GM21515 (cell line): ENCODE measurements at regions not wholly inside any gene's neighbourhood (a gene's known extent, or its start where the extent isn't known, plus 50 kb on each side); places are given as distances from the start of the nearest gene placed in this dataset.
"Not testable (repeated sequence)": the region's sequence is repeated elsewhere in the genome, so short reads cannot be mapped to it uniquely, and the experiment has no call there.

Experiments
- ATAC-seq: cut with Tn5 transposase; IDR thresholded peaks from one replicate; pipeline ENCODE4 v1.9.1; 2021; ENCODE audit not compliant: unreplicated experiment

DNA sequence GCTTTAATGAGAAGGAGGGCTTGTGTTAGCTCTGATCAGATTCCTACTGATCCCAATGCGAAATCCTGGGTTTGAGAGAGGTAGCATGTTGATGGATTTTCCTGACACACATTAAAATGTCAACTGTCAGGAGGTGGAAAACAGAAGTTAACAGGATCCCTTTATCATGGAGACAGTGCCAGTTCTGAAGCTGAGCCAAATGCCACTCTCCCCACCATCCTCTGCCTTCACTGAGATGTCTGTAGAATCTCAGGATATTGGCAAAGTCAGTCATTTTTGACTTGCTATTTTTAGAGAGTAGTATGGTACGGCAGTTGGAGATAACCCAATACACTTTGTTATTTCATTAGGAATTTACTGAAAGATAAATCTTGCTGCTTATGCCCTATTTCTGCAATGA, 1816.2 kb upstream of the FLRT2 start:
- no peak for ATAC-seq

DNA sequence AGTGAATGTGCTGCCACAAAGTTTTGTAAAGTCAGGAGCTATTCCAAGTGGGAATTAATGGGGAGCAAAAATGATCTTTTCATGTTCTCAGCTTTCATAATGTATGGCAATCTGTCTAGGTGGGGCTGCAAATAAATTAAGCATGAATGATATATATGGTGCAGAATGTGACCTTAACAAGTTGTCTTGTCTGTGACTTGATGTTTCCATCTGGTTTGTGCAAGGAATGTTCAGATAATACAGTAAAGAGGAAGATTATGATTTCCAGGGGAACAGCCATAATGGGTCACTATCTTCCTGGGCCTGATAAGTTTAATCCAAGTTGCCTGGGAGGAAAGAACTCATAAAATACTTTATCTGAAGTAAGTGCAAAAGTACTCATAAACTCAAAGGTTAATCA, 1815.8 kb upstream of the FLRT2 start:
- no peak for ATAC-seq

DNA sequence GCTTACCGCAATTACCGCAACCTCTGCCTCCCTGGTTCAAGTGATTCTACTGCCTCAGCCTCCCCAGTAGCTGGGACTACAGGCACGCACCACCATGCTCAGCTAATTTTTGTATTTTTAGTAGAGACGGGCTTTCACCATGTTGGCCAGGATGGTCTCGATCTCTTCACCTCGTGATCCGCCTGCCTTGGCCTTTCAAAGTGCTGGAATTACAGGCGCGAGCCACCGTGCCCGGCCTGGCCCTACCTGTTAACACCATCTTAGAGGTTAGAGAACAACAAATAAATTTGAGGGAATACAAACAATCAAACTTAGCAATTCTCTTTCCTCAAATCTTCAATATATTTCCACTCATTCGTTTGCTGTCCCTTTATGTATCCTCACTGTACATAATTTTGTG, 1810.5 kb upstream of the FLRT2 start:
- ATAC-seq = not testable (repeated sequence)

DNA sequence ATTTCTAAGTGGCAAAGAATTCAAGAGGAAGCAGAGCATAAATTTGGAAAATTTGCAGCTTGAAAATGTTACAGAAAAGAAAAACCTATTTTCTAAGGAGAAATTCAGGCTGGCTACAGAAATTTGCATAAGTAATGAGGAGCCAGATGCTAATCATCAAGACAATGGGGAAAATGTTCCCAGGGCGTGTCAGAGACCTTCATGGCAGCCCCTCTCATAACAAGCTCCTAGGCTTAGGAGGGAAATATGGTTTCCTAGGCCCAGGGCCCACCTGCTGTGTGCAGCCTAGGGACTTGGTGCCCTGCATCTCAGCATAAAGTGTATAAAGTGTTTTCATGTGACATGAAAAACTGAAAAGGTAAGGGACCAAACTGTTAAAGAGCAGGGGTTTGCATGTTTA, 1796.3 kb upstream of the FLRT2 start:
- no peak for ATAC-seq

DNA sequence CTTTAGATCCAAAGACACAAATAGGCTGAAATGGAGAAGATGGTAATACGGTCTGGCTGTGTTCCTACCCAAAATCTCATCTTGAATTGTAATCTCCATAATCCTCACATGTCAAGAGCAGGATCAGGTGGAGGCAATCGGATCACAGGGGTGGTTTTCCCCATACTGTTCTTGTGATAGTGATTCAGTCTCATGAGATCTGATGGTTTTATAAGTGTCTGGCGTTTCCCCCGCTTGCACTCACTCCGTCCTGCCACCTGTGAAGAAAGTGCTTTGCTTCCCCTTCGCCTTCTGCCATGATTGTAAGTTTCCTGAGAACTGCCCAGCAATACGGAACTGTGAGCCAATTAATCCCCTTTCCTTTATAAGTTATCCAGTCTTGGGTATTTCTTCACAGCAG, 1795.5 kb upstream of the FLRT2 start:
- ATAC-seq = no peak

DNA sequence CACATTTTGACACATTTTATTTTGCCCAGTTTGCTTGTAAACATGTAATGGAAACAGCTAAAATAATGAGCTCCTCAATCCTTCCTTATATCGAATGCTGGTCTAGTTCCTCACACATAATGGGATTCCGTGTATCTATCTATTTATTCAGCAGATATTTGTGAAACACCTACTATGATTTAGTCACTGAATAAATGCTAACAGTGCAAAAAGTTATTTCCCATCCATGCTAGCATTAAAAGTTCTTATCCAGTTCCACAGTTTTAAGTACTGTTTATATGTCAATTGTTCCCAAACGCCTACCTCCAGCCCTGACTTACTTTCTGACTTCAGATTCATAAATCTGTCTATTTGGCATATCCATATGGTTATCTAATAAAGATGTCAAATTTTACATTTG, 1788.7 kb upstream of the FLRT2 start:
- no peak for ATAC-seq

DNA sequence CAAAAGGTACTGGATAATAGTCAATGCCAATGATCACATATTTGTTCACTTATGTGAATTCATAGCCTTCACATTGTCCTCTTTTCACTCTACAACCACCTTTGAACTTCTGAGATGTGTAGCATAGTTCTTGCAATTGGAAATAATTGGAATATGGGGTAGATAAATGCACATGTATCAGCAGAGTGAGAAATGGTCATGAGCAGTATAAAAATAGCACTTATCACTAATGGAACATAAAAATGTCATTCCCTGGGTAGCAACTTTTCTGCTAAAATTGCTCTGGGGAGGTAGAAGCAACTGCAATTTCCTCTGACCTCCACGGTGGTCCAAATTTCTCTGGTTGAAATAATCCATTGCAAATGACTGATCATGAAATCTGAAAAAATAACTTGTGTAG, 1785.7 kb upstream of the FLRT2 start:
- ATAC-seq = no peak

DNA sequence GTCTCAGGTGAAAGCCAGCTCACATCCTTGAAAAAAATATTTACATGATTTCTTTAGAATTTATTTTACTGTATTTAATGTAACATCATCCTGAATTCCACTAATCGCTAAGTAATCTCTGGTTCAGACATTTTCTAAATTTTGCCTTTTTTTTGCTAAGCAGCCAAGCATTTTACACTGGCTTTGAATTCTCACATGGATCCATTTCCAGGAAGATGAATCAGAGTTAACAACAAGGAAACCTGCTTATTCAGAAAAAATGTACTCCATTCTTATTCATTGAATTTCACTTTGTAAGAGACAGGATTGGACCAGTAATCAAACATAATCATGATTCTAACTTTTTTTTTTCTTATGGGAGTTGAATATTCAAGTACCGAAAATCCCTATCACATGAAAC, 1785.1 kb upstream of the FLRT2 start:
- ATAC-seq = no peak

DNA sequence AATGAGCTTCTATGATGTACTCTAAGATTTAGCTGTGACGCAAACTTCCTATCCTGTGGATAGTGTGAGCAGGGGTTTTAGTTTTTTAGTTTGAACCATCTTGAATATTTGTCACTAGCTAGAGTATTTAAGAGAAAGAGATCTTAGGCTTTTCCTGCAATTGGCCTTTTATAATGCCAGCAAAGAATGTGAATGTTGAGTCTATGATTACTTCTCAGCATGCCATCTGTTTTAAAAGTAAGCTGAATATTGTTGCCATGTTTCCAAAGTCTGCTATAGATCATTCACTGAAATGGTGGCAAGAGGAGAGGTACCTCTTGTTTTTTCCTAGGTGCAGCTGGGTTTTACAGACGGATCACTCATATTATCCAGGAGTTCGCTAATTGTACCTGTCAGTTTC, 1783.6 kb upstream of the FLRT2 start:
- no peak for ATAC-seq

DNA sequence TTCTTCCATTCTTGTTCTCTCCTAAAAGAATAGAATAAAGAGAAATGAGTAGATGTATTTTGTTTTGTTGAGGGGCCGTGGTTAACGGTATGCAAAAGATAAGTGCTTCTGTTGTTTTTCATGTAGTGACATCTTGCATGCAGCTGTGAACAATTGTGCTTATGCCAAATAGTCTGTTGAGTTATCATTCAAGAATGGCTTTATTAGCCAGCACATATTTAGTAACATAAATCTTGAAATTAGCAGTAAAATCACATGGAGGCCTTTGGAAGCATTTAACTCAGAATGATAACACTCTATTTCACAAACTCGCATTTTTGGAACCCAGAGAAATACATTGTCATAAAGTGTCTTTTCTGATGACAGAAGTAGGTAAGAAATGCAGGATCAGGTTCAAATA, 1772.0 kb upstream of the FLRT2 start:
- ATAC-seq = no peak

DNA sequence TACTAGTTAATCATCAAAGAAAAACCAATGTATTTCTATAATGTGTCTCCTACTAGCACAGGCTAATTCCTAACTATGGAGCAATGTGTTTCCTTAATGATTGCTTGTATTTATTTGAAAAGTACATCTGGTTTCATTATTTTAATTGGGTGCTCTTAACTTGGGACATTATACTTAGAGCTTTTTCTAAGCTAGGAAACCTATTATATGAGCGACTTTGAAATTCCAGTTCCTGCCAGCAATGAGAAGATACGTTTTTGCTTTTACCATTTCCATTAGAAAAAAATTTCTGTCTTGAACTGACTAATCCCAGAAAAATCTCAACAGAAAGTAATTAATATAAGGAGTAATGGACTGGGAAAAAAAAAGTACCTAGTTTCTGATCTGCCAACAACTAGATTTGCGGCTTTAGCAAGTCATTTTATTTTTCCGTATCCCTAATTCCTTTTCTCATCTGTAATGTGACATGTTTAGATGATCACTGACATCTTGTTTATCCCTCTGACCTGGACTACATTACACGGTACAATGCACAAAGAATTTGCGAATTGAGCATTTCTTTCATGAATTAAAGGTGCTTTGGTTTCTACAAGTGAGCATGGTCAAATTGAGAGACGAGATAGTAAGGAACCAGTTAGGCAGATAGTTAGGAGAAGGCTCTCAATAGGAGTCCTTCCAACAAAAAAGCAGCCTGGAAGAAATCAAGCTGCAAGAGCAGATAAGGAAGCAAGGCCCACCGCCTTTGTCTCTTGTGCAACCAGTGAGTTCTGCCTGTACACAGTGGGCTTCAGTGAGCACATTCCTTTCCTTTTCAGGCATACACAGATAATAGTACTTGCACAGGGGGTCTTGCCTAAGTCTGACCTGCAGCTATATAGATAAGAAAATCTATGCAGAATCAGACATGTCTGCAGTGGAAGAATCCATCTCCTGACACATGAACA, 1765.0 kb upstream of the FLRT2 start:
- no peak for ATAC-seq

DNA sequence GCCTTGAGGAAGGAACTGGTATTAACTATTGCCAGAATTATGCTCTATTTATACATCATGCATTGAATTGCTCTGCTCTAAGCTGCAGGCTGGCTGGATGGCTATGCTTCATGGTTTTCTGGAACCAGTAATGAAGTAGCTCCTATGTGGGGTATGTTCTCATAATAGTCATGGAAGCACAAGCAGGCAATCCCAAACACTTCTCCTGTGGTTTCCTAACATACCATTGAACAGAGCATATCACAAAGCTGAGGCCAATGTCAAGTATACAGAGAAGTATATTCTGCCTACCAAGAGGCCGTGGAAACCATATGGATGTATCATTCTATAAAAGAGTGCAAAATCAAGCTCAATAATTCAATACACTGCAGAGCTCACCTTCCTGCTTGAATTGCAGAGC, 1752.4 kb upstream of the FLRT2 start:
- ATAC-seq = no peak

DNA sequence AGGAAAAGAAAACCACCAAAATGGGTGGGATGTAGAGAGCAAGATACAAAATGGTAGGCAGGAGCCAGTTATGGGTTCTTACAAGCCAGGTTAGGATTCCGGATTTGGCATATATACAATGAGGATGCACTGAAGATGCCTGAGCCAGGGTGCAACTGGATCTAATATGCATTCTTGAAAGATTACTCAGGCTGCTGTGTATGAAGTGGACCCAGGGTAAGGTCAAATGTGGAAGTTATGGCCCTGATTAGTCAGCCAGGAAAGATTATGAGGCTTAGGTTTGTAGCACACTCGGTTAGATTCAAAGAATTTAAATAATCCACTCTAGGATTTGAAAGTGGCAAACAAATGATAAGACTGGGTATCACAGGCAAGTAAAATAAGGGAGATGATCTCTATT, 1750.7 kb upstream of the FLRT2 start:
- ATAC-seq = no peak

DNA sequence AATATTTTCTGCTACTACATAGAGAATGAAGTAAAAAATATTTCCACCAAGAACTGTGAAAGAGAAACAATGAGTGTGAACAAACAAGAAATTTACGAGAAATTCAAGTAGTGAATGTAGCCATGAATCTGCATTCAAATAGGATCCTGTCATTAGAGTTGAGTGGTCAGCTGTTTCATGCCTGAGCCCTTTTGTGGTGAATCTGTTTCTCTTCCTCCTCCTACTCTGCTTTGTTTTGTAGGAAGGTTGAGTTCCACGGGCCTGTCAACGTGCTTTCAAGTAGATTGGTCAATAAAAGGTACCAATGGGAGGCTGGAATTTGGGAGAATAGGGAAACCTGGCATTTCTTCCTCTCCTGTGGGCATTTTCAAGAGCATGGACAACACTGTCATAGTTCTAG, 1749.6 kb upstream of the FLRT2 start:
- no peak for ATAC-seq

DNA sequence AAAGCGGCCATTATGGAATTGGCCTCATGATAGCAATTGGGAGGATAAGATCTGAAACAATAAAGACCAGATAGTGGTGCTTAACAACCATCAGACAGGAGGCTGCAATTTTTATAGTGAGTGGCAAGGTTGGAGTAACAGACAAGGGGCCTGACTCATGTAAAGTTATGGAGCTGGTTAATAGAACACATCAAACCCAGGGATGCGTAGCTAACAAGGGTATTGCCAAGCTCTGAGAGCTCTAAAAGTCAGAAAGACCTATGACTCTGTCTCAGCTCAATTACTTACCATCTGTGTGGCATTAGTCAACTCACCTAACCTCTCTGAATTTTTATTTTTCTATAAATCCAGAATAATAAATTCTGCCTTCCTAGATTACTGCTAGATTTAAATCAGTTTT, 1731.5 kb upstream of the FLRT2 start:
- ATAC-seq = no peak

DNA sequence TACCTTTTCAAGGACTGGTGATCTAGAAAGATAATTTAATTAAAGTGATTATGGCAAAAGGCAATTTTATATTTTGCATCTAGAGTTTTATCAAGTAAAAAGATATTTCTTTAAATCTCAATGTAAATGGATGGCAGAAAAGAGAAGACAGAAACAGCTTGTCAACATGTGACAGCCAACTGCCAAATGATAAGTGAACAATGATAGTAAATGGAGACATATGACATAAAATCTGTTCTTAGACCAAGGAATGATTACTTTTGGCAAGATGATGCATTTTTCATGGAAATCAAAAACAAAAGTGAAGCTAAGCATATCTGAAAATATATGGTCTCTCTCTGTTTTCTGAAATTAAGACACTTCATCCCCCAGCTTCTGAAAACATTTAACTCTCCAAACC, 1730.7 kb upstream of the FLRT2 start:
- ATAC-seq = no peak

DNA sequence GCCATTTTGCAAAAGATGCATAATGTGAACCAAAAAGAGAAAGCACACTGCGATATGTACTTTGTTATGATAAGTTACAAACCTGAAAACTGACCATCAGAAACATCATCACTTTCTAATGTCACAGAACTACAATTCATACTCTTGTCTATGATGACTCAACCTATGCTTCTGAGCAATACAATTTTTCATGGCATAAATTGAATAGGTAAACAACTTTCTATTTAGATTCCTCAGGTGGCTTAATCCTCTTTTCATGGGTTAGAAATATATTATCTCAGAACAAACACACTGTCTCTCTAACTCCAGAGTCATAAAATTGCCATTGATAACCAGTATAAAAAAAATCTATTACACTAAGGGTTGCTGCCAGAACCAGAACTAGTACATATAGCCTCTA, 1715.0 kb upstream of the FLRT2 start:
- no peak for ATAC-seq

DNA sequence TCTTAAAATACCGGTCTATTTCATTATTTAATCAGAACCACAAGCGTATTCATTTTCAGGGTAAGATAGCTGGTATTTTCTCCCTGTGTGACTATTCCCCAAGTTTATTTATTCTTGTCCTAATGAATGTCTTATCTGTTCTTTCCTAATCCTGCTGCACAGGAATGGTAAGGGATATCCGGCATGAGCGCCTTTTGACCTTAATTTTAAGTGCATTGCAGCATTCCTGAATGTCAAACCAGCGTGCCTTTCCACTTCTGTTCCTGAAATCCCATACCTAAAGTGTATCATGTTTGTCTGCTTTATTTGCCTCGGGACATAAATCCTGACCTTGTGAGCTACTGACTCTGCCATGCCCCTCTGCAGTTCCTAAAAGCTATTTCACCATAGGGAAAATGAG, 1713.2 kb upstream of the FLRT2 start:
- no peak for ATAC-seq

DNA sequence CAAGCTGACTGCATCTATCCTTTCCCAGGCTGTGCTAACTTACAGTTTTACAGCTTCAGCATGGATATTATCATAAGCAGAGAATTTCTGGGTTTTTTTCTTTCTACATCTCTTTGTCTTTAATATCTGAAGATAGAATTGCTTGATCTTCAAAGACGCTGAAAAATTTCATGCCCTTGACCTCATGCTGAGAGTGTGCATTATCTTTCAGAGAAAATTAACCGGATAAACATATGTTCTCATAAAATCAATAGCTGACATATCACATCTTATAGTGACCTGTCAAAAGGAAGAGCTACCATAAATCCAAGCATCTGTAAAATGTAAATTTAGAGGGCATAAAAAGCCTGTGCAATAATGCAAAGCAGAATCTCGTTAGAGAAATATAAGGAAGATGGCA, 1704.1 kb upstream of the FLRT2 start:
- ATAC-seq = no peak

DNA sequence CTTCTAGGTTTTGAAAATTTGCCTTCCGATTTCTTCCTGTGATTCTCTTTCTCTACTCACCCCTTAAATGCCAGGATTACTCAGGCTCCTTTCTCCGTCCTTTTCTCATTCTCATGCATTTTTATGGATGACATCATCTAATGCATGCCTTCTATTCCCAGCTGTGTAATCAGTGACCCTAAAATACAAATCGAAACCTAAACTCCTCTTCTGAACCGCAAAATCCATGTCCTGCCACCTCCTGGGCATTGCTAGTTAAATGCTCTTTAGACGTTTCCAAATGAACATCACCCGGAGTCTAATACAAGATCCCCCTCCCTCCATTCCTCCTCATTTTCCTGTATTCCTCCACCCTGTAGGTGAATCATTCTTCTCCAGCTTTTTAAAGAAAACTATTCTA, 1703.1 kb upstream of the FLRT2 start:
- no peak for ATAC-seq

DNA sequence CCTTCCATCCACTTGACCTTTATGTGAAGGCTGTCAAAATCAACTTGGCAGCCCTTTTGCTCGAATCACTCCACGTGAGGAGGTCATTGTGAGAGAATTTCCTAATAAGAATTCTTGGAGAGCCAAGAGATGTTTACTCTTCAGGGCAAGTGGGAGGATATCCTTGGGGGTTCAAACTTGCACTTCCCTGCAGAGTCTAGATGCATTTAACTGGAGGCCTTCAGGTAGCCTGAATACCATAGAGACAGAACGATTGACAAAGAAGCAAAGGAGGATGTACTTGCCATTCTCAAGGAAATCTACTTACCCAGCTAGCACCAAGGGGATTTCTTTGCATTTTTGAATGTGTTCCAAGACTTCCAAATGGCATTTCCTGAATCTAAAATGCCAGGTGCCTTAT, 1702.6 kb upstream of the FLRT2 start:
- ATAC-seq = no peak

DNA sequence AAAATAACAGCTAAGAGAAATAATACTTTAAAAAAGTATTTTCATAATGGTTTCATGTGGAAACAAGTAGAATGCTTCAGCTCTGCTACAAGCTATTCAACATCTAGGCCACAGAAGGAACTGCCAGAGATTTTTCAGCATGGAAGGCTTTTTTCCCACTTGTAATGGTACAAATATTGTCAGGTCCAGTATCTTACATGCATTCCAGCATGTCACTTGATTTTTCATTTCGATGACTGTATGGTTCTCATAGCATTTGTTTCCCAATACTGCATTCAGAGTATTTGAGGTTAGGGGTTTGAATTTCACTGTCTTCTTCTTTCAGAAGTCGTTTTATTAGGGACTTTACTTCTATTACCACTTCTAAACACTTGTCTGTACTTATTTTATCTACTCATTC, 1701.5 kb upstream of the FLRT2 start:
- ATAC-seq = no peak

DNA sequence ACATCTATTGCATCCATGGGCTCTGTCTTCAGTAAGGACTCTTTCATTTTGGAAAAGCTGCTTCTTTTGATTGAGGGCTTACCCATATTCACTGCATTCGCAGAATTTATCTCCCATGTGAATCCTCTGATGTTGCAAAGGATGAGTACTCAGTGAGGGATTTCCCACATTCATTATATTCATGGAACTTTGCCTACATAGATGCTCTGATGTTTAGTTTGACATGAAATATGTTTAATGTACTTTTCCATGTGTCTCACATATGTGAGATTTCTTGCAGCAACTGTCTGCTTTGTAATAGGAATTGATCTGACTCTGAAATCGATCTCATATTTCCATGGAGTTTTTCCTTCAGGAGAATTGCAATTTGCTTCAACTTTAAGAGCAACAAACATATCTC, 1699.6 kb upstream of the FLRT2 start:
- no peak for ATAC-seq
